Naive B cell (primary cell): ENCODE measurements at regions not wholly inside any gene's neighbourhood (a gene's known extent, or its start where the extent isn't known, plus 50 kb on each side); places are given as distances from the start of the nearest gene placed in this dataset.

Experiments
- ATAC-seq, 2 donors: fragments of 150-1000 bp; cut with Tn5 transposase; 2 replicates each; pipeline ENCODE4 v1.10.0; 2021; ENCODE audit warnings: low read depth in 2 of 2, mild to moderate bottlenecking in 2 of 2, moderate library complexity in 2 of 2
- DNase-seq: peaks from one replicate; pipeline ENCODE4 v3.0.0; 2022
- H3K27ac Mint-ChIP-seq, 6 donors: one replicate each; pipeline ENCODE4 v1.8.0; 2020 to 2022; ENCODE audit warnings: mild to moderate bottlenecking in 6 of 6, mixed read lengths in 6 of 6, moderate library complexity in 5 of 6, inconsistent platforms in 2 of 6
- H3K27me3 Mint-ChIP-seq, 3 donors: one replicate each; pipeline ENCODE4 v1.8.0; 2021 to 2022; ENCODE audit warnings: mixed read lengths in 3 of 3, mild to moderate bottlenecking in 1 of 3
- H3K36me3 Mint-ChIP-seq, 2 donors: one replicate each; pipeline ENCODE4 v1.8.0; 2020 to 2022; ENCODE audit warnings: mixed read lengths in 2 of 2, inconsistent platforms in 1 of 2, mild to moderate bottlenecking in 1 of 2
- H3K4me1 Mint-ChIP-seq, 3 donors: one replicate each; pipeline ENCODE4 v1.8.0; 2020 to 2022; ENCODE audit warnings: mixed read lengths in 3 of 3, inconsistent platforms in 1 of 3, mild to moderate bottlenecking in 1 of 3, moderate library complexity in 1 of 3
- H3K4me3 Mint-ChIP-seq, 8 donors: one replicate each; pipeline ENCODE4 v1.8.0; 2020 to 2022; ENCODE audit warnings: mild to moderate bottlenecking in 8 of 8, mixed read lengths in 8 of 8, moderate library complexity in 8 of 8, inconsistent platforms in 2 of 8
- H3K9me3 Mint-ChIP-seq, 7 donors: one replicate each; pipeline ENCODE4 v1.8.0; 2020 to 2022; ENCODE audit warnings: mixed read lengths in 7 of 7, mild to moderate bottlenecking in 5 of 7, inconsistent platforms in 2 of 7, moderate library complexity in 1 of 7

GRCh38 chr1:193658081-193658480, 471.7 kb upstream of the B3GALT2 start:
- H3K4me1 Mint-ChIP-seq: no peaks in the 10 kb centered on the region
- H3K27ac Mint-ChIP-seq: no peak overlapping the region
- peaks cover 12 to 16% (median 13%) of the 10 kb centered on the region in 3 donors for H3K27me3 Mint-ChIP-seq
- H3K36me3 Mint-ChIP-seq: peaks cover 5 to 17% of the 10 kb centered on the region in 2 donors
- ATAC-seq (no peak), DNase-seq (no peak)
- no peak overlapping the region for H3K4me3 Mint-ChIP-seq
- H3K9me3 Mint-ChIP-seq: peaks cover 6 to 20% (median 15%) of the 10 kb centered on the region in 7 donors

- Mint-ChIP-seq H3K27me3 (peaks cover 12 to 16% (median 13%) of the 10 kb centered on the region in 3 donors), H3K4me3 (no peak overlapping the region), H3K27ac (no peak overlapping the region), H3K4me1 (no peaks in the 10 kb centered on the region), H3K36me3 (peaks cover 5 to 17% of the 10 kb centered on the region in 2 donors), H3K9me3 (peaks cover 6 to 20% (median 15%) of the 10 kb centered on the region in 7 donors)
- no peak for ATAC-seq
- no peak for DNase-seq
These were observed 471.1 kb upstream of the B3GALT2 start for GRCh38 chr1:193657552-193657951.

GRCh38 chr1:193656841-193657240, 470.4 kb upstream of the B3GALT2 start:
- peaks cover 5 to 17% of the 10 kb centered on the region in 2 donors for H3K36me3 Mint-ChIP-seq
- no peak for DNase-seq
- no peak for ATAC-seq
- H3K27ac Mint-ChIP-seq: no peak overlapping the region
- peaks cover 12 to 16% (median 13%) of the 10 kb centered on the region in 3 donors for H3K27me3 Mint-ChIP-seq
- H3K4me1 Mint-ChIP-seq: no peaks in the 10 kb centered on the region
- H3K9me3 Mint-ChIP-seq: peaks cover 6 to 20% (median 15%) of the 10 kb centered on the region in 7 donors
- H3K4me3 Mint-ChIP-seq: no peak overlapping the region

GRCh38 chr1:193654951-193655735, 468.7 kb upstream of the B3GALT2 start:
- peaks cover 6 to 22% (median 20%) of the 10 kb centered on the region in 7 donors for H3K9me3 Mint-ChIP-seq
- no peaks in the 10 kb centered on the region for H3K4me1 Mint-ChIP-seq
- no peak for ATAC-seq
- no peak overlapping the region for H3K4me3 Mint-ChIP-seq
- H3K27ac Mint-ChIP-seq: no peak overlapping the region
- no peak for DNase-seq
- peaks cover 11 to 17% of the 10 kb centered on the region in 2 donors for H3K36me3 Mint-ChIP-seq
- peaks cover 12 to 22% (median 13%) of the 10 kb centered on the region in 3 donors for H3K27me3 Mint-ChIP-seq

- Mint-ChIP-seq H3K36me3 (peaks cover 10 to 11% of the 10 kb centered on the region in 2 donors), H3K4me3 (no peak overlapping the region), H3K9me3 (peaks cover 6 to 33% (median 21%) of the 10 kb centered on the region in 7 donors), H3K27ac (no peak overlapping the region), H3K27me3 (peaks cover under 1 to 27% (median 6%) of the 10 kb centered on the region in 3 donors), H3K4me1 (peaks cover 0 to 9% (median 0%) of the 10 kb centered on the region in 3 donors)
- DNase-seq (no peak), ATAC-seq (no peak)
These were observed 463.2 kb upstream of the B3GALT2 start for GRCh38 chr1:193649587-193649986.

- no peak for ATAC-seq
These were observed 448.5 kb upstream of the B3GALT2 start for GRCh38 chr1:193634876-193635275.

GRCh38 chr1:193634470-193634869, 448.1 kb upstream of the B3GALT2 start:
- no peaks in the 10 kb centered on the region for H3K36me3 Mint-ChIP-seq
- ATAC-seq (no peak), DNase-seq (no peak)
- H3K4me3 Mint-ChIP-seq: no peak overlapping the region
- H3K27ac Mint-ChIP-seq: no peak overlapping the region
- H3K4me1 Mint-ChIP-seq: peaks cover 0 to 7% (median 0%) of the 10 kb centered on the region in 3 donors
- peaks cover 0 to 2% (median 0%) of the 10 kb centered on the region in 7 donors for H3K9me3 Mint-ChIP-seq
- H3K27me3 Mint-ChIP-seq: peaks cover 7 to 14% (median 10%) of the 10 kb centered on the region in 3 donors

More at GRCh38 chr1:193634876-193635275, 448.5 kb upstream of the B3GALT2 start:
- Mint-ChIP-seq H3K27ac (no peak overlapping the region), H3K4me3 (no peak overlapping the region), H3K27me3 (peaks cover 6 to 10% (median 6%) of the 10 kb centered on the region in 3 donors), H3K36me3 (no peaks in the 10 kb centered on the region), H3K9me3 (peaks cover 0 to 2% (median under 1%) of the 10 kb centered on the region in 7 donors), H3K4me1 (peaks cover 0 to 7% (median 0%) of the 10 kb centered on the region in 3 donors)
- no peak for DNase-seq

GRCh38 chr1:193633991-193634390, 447.6 kb upstream of the B3GALT2 start:
- DNase-seq: no peak
- Mint-ChIP-seq H3K27me3 (peaks cover 7 to 18% (median 15%) of the 10 kb centered on the region in 3 donors), H3K4me1 (peaks cover 0 to 7% (median 0%) of the 10 kb centered on the region in 3 donors), H3K9me3 (peaks cover 0 to 2% (median 0%) of the 10 kb centered on the region in 7 donors), H3K27ac (no peak overlapping the region), H3K4me3 (no peak overlapping the region), H3K36me3 (no peaks in the 10 kb centered on the region)
- no peak for ATAC-seq

- Mint-ChIP-seq H3K4me1 (peaks cover 0 to 7% (median 0%) of the 10 kb centered on the region in 3 donors), H3K9me3 (peaks cover 0 to 2% (median 0%) of the 10 kb centered on the region in 7 donors), H3K4me3 (no peak overlapping the region), H3K27me3 (peaks cover 7 to 22% (median 17%) of the 10 kb centered on the region in 3 donors), H3K36me3 (no peaks in the 10 kb centered on the region), H3K27ac (peak overlapping the region in 1 of 6 donors; percentile 16)
- DNase-seq (no peak), ATAC-seq (no peak)
These were observed 446.7 kb upstream of the B3GALT2 start for GRCh38 chr1:193633093-193633492.

GRCh38 chr1:193631306-193631705, 444.9 kb upstream of the B3GALT2 start:
- Mint-ChIP-seq H3K36me3 (no peaks in the 10 kb centered on the region), H3K27me3 (peaks cover 7 to 22% (median 17%) of the 10 kb centered on the region in 3 donors), H3K9me3 (peaks cover 0 to 2% (median 0%) of the 10 kb centered on the region in 7 donors), H3K27ac (no peak overlapping the region), H3K4me3 (no peak overlapping the region), H3K4me1 (peaks cover 0 to 7% (median 0%) of the 10 kb centered on the region in 3 donors)
- DNase-seq: no peak
- ATAC-seq: no peak

- H3K9me3 Mint-ChIP-seq: peaks cover 0 to 2% (median 0%) of the 10 kb centered on the region in 7 donors
- no peak overlapping the region for H3K4me3 Mint-ChIP-seq
- DNase-seq (no peak), ATAC-seq (no peak)
- peaks cover 0 to 7% (median 0%) of the 10 kb centered on the region in 3 donors for H3K4me1 Mint-ChIP-seq
- H3K27ac Mint-ChIP-seq: peak overlapping the region in 1 of 6 donors; percentile 8
- H3K27me3 Mint-ChIP-seq: peaks cover 7 to 22% (median 17%) of the 10 kb centered on the region in 3 donors
- H3K36me3 Mint-ChIP-seq: no peaks in the 10 kb centered on the region
These were observed 443.5 kb upstream of the B3GALT2 start for GRCh38 chr1:193629875-193630274.

- ATAC-seq (no peak), DNase-seq (no peak)
- Mint-ChIP-seq H3K4me1 (no peaks in the 10 kb centered on the region), H3K36me3 (no peaks in the 10 kb centered on the region), H3K27me3 (peaks cover 7 to 22% (median 17%) of the 10 kb centered on the region in 3 donors), H3K9me3 (peaks cover 0 to 2% (median 0%) of the 10 kb centered on the region in 7 donors), H3K27ac (no peak overlapping the region), H3K4me3 (no peak overlapping the region)
These were observed 440.3 kb upstream of the B3GALT2 start for GRCh38 chr1:193626695-193627094.

- Mint-ChIP-seq H3K27me3 (peaks cover 4 to 16% (median 14%) of the 10 kb centered on the region in 3 donors), H3K4me3 (no peak overlapping the region), H3K9me3 (peaks cover 0 to under 1% (median 0%) of the 10 kb centered on the region in 7 donors), H3K27ac (no peak overlapping the region), H3K36me3 (no peaks in the 10 kb centered on the region), H3K4me1 (no peaks in the 10 kb centered on the region)
- no peak for DNase-seq
- ATAC-seq: no peak
These were observed 438.8 kb upstream of the B3GALT2 start for GRCh38 chr1:193625255-193625654.

GRCh38 chr1:193619911-193620310, 433.5 kb upstream of the B3GALT2 start:
- no peak for ATAC-seq

More at GRCh38 chr1:193619911-193620310, 433.5 kb upstream of the B3GALT2 start:
- H3K27me3 Mint-ChIP-seq: no peaks in the 10 kb centered on the region
- peaks cover 0 to 4% (median 0%) of the 10 kb centered on the region in 7 donors for H3K9me3 Mint-ChIP-seq
- H3K36me3 Mint-ChIP-seq: no peaks in the 10 kb centered on the region
- H3K27ac Mint-ChIP-seq: no peak overlapping the region
- H3K4me1 Mint-ChIP-seq: peaks cover 0 to 4% (median 0%) of the 10 kb centered on the region in 3 donors
- no peak overlapping the region for H3K4me3 Mint-ChIP-seq
- no peak for DNase-seq
